Cardiac muscle cell (in vitro differentiated cells and primary cell): ENCODE measurements at regions not wholly inside any gene's neighbourhood (a gene's known extent, or its start where the extent isn't known, plus 50 kb on each side); places are given as distances from the start of the nearest gene placed in this dataset.
"Not testable (repeated sequence)": the region's sequence is repeated elsewhere in the genome, so short reads cannot be mapped to it uniquely, and the experiment has no call there.

ENCODE experiments used
- DNase-seq, 2 donors: peaks; one replicate each; pipeline versions ENCODE4 v3.0.0 to v3.0.0-alpha.2; 2010 to 2017; ENCODE audit warnings: low read depth in 1 of 2, low spot score in 1 of 2
- H3K27ac ChIP-seq: fragments of 200-600 bp; sonication (generic); 2 replicates; pipeline ENCODE4 v1.5.1; 2016
- H3K27me3 ChIP-seq: fragments of 200-600 bp; sonication (generic); 2 replicates; pipeline ENCODE4 v1.6.0; 2016; ENCODE audit warnings: control low read depth
- H3K36me3 ChIP-seq: fragments of 200-600 bp; sonication (generic); 2 replicates; pipeline ENCODE4 v1.5.1; 2016; ENCODE audit warnings: control low read depth
- H3K4me1 ChIP-seq: fragments of 200-600 bp; sonication (generic); 2 replicates; pipeline ENCODE4 v1.8.1; 2017; ENCODE audit warnings: low read depth, mild to moderate bottlenecking, mixed run types
- H3K4me3 ChIP-seq: fragments of 200-600 bp; sonication (generic); 2 replicates; pipeline ENCODE4 v1.5.1; 2016; ENCODE audit warnings: mild to moderate bottlenecking
- H3K9me3 ChIP-seq: fragments of 200-600 bp; sonication (generic); 2 replicates; pipeline ENCODE4 v1.5.1; 2017; ENCODE audit warnings: low read depth, mild to moderate bottlenecking, control low read depth
- TF ChIP-seq, protein P1 (sequence below): IDR thresholded peaks from 2 replicates; pipeline ENCODE4 v1.5.1; 2012; ENCODE audit warnings: low read depth, mild to moderate bottlenecking, low read length

DNA sequence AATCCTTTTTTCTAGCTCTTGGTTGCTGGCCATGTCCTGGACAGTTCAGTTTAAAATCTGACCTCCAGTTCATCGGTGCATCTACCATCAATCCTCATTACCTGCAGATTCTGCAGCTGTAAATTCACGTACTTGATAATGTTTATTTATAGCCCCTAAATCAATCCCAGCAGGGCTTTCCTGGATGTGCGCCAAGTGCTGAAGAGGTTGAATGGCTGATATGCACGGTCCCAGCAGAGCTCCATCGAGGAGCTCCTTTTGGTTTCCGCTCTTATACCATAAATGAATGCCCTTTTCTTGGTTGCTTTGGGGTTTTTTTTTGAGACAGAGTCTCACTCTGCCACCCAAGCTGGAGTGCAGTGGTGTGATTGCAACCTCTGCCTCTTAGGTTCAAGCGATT, 91.2 kb upstream of the CCZ1B start:
- Histone ChIP-seq H3K27me3 (peaks cover 10% of the 10 kb centered on the region), H3K36me3 (no peaks in the 10 kb centered on the region), H3K9me3 (no peaks in the 10 kb centered on the region), H3K4me1 (no peaks in the 10 kb centered on the region), H3K4me3 (no peak overlapping the region), H3K27ac (no peak overlapping the region)
- TF ChIP-seq, protein P1, sequence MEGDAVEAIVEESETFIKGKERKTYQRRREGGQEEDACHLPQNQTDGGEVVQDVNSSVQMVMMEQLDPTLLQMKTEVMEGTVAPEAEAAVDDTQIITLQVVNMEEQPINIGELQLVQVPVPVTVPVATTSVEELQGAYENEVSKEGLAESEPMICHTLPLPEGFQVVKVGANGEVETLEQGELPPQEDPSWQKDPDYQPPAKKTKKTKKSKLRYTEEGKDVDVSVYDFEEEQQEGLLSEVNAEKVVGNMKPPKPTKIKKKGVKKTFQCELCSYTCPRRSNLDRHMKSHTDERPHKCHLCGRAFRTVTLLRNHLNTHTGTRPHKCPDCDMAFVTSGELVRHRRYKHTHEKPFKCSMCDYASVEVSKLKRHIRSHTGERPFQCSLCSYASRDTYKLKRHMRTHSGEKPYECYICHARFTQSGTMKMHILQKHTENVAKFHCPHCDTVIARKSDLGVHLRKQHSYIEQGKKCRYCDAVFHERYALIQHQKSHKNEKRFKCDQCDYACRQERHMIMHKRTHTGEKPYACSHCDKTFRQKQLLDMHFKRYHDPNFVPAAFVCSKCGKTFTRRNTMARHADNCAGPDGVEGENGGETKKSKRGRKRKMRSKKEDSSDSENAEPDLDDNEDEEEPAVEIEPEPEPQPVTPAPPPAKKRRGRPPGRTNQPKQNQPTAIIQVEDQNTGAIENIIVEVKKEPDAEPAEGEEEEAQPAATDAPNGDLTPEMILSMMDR: no peak
- DNase-seq: peak in 1 of 2 donors; percentile 42

GRCh38 chr7:6919169-6919568, 93.1 kb upstream of the CCZ1B start:
- H3K36me3 ChIP-seq, H3K4me1 ChIP-seq, DNase-seq, H3K27ac ChIP-seq, H3K27me3 ChIP-seq, H3K9me3 ChIP-seq, H3K4me3 ChIP-seq: not testable (repeated sequence)

DNA sequence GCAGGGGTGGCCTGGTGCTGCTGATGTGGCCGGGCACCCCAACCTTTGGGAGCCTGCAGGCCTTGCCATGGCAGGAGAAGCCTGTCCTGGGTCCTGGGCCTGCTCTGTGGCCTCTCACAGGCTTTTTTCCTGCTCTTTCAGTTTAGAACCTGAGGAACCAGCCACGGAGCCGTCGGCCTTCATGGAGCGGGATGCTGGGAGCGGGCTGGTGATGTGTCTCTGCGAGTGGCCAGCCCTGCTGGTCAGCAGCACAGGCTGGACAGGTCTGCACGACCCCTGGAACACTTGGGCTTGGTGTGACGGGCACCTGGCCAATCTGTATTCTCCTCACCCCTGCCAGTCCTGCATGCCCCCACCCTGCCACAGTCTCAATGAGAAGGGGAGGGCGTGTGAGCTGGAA, 98.4 kb upstream of the CCZ1B start:
- H3K9me3 ChIP-seq, H3K4me1 ChIP-seq, H3K36me3 ChIP-seq, H3K4me3 ChIP-seq, H3K27ac ChIP-seq, H3K27me3 ChIP-seq, DNase-seq: not testable (repeated sequence)

DNA sequence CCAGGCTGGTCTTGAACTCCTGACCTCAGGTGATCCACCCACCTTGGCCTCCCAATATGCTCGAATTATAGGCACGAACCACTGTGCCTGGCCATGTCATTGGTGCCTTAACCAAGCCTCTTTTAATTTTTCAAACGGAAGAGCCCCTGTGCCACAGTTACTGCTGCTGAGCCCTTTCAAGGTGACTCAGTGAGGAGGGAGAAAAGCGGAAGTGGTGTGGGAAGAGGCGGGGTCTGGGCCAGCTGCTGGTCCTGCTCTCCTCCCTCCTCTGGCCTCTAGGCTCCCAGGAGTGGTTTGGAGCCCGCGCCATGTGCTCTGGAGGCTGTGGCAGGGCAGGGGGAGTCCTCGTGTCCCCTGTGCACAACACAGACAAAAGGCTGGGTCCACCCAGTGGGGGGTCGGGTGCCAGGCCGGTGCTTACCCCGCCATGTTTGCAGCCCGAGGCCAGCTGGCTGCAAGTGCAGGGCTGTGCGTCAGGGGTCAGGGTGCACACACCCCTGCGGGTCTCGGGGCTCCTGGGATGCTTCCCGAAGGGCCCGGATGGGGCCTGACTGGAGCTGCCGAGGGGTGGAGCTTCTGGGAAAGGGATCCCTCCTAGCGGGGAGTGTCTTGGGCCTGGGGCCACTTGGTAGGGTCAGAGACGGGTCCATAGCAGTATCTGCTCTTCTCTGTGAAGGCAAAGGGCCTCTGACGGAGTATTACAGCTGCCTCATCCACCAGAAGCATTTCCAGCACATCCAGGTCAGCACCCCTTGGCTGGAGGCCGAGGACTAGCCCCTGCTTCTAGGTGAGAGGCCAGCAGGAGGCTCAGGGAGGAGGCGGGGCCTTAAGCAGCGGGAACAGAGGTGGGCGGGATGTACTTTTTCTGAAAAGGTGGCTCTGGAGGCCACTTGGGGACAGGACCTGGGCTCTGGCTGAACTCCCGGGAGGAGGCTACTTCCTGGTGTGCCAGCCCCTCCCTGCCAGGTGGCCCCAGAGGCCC, 100.4 kb upstream of the CCZ1B start:
- not testable (repeated sequence) for DNase-seq, H3K4me3 ChIP-seq, H3K9me3 ChIP-seq, H3K27me3 ChIP-seq, H3K4me1 ChIP-seq, H3K27ac ChIP-seq, H3K36me3 ChIP-seq

DNA sequence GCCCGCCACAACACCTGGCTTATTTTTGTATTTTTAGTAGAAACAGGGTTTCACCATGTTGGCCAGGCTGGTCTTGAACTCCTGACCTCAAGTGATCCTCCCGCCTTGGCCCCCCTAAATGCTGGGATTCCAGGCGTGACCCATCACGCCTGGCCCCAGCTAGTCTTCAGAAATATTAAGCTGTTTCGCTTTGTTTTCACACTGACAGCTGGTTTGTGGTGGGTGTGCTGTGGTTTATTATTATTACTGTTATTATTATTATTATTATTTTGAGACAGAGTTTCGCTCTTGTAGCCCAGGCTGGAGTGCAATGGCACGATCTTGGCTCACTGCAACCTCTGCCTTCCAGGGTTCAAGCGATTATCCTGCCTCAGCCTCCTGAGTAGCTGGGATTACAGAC, 101.6 kb upstream of the CCZ1B start:
- H3K27ac ChIP-seq, H3K36me3 ChIP-seq, H3K4me1 ChIP-seq, H3K9me3 ChIP-seq, H3K4me3 ChIP-seq, H3K27me3 ChIP-seq, DNase-seq: not testable (repeated sequence)

GRCh38 chr7:6929588-6929987, 103.5 kb upstream of the CCZ1B start:
- not testable (repeated sequence) for H3K36me3 ChIP-seq, H3K4me3 ChIP-seq, DNase-seq

GRCh38 chr7:6930081-6930635, 104.1 kb upstream of the CCZ1B start:
- not testable (repeated sequence) for DNase-seq, H3K9me3 ChIP-seq, H3K4me3 ChIP-seq

More at GRCh38 chr7:6929588-6929987, 103.5 kb upstream of the CCZ1B start:
- H3K27ac ChIP-seq, H3K27me3 ChIP-seq, H3K9me3 ChIP-seq, H3K4me1 ChIP-seq: not testable (repeated sequence)

GRCh38 chr7:6930787-6931186, 104.7 kb upstream of the CCZ1B start:
- not testable (repeated sequence) for H3K4me3 ChIP-seq, H3K27me3 ChIP-seq, H3K4me1 ChIP-seq, H3K27ac ChIP-seq, DNase-seq, H3K36me3 ChIP-seq, H3K9me3 ChIP-seq
- TF ChIP-seq, protein P1: peak; percentile 41

More at GRCh38 chr7:6930081-6930635, 104.1 kb upstream of the CCZ1B start:
- not testable (repeated sequence) for H3K27me3 ChIP-seq, H3K36me3 ChIP-seq, H3K4me1 ChIP-seq, H3K27ac ChIP-seq

GRCh38 chr7:6931456-6931855, 105.4 kb upstream of the CCZ1B start:
- H3K27me3 ChIP-seq, H3K4me3 ChIP-seq, H3K27ac ChIP-seq, H3K9me3 ChIP-seq, H3K4me1 ChIP-seq, H3K36me3 ChIP-seq: not testable (repeated sequence)
- DNase-seq: peak in 1 of 2 donors; percentile 7

GRCh38 chr7:6933954-6934632, 108.0 kb upstream of the CCZ1B start:
- not testable (repeated sequence) for H3K36me3 ChIP-seq, DNase-seq, H3K4me1 ChIP-seq, H3K27me3 ChIP-seq, H3K4me3 ChIP-seq, H3K9me3 ChIP-seq, H3K27ac ChIP-seq
